K562 (cell line): ENCODE measurements at regions not wholly inside any gene's neighbourhood (a gene's known extent, or its start where the extent isn't known, plus 50 kb on each side); places are given as distances from the start of the nearest gene placed in this dataset.

Experiments used
- ATAC-seq: fragments of 200-7000 bp; cut with Tn5 transposase; 3 replicates; pipeline ENCODE4 v1.9.1; 2020; ENCODE audit warnings: moderate library complexity
- BruUV-seq: library from RNA; stranded (reverse); fragments of 400-500 nt; replicated peaks from 2 replicates; lab custom pipeline; 2021; lab: Mats Ljungman, UMichigan
- CTCF ChIA-PET: fragments of 300-600 bp; formaldehyde crosslinking; extraction: SDS; loops from one replicate; lab custom pipeline; 2021; ENCODE audit warnings: low intra/inter-chr PET ratio; lab: Yijun Ruan, JAX
- POLR2A ChIA-PET: fragments of 300-600, 350-650 bp; sonication (Branson Sonifier 250); formaldehyde crosslinking; extraction: SDS; loops from one replicate; lab custom pipeline; 2021; ENCODE audit warnings: antibody characterized with exemption, inconsistent platforms; lab: Yijun Ruan, JAX
- DNase-seq, 4 experiments: peaks; one replicate each; pipeline versions ENCODE4 v3.0.0 to v3.0.0-alpha.2; 2011 to 2018; ENCODE audit warnings: low spot score in 3 of 4, mixed read lengths in 3 of 4; ENCODE audit errors: extremely low read depth in 1 of 4
- FAIRE-seq: peaks from 2 replicates; lab custom pipeline; 2011; peaks lifted over from hg19 to GRCh38; lab: Jason Lieb, UNC
- H2AFZ ChIP-seq: 2 replicates; pipeline ENCODE4 v1.6.0; 2011; ENCODE audit warnings: low read depth, low read length, control low read depth, inconsistent platforms
- H3K27ac ChIP-seq: fragments of 200-600 bp; 3 replicates; pipeline ENCODE4 v1.8.0; 2011; ENCODE audit warnings: low read depth, mild to moderate bottlenecking, control low read depth, inconsistent platforms, low read length, moderate library complexity, mixed read lengths; ENCODE audit errors: extremely low read depth
- H3K27me3 ChIP-seq, 2 experiments: fragments of 300-600 bp in 1 of 2; 2 replicates in 1 of 2; 3 replicates in 1 of 2; pipeline versions ENCODE4 v1.6.0 to v1.8.0; 2011; ENCODE audit warnings: inconsistent platforms in 2 of 2, low read length in 2 of 2, mild to moderate bottlenecking in 1 of 2, mixed read lengths in 1 of 2, moderate library complexity in 1 of 2; ENCODE audit not compliant: control insufficient read depth in 2 of 2, insufficient read depth in 2 of 2
- H3K36me3 ChIP-seq: fragments of 300-600 bp; 3 replicates; pipeline ENCODE4 v1.8.0; 2011; ENCODE audit warnings: mild to moderate bottlenecking, low read length, inconsistent platforms; ENCODE audit not compliant: control insufficient read depth, insufficient read depth
- H3K4me1 ChIP-seq, 2 experiments: fragments of 200-600 bp in 1 of 2; replicated peaks in 1 of 2; 2 replicates in 1 of 2; 3 replicates in 1 of 2; pipeline versions ENCODE4 v1.5.1 to v1.8.0; 2011; ENCODE audit warnings: inconsistent platforms in 2 of 2, low read length in 2 of 2, mild to moderate bottlenecking in 1 of 2, mixed read lengths in 1 of 2, moderate library complexity in 1 of 2; ENCODE audit not compliant: control insufficient read depth in 2 of 2, insufficient read depth in 2 of 2
- H3K4me2 ChIP-seq: 2 replicates; pipeline ENCODE4 v1.6.1; 2011; ENCODE audit warnings: low read length, control low read depth, inconsistent platforms, mixed read lengths; ENCODE audit not compliant: insufficient read depth
- H3K4me3 ChIP-seq: fragments of 200-600 bp; sonication (generic), shearing (Covaris generic); 2 replicates; pipeline ENCODE4 v1.5.1; 2016; ENCODE audit warnings: control low read depth, inconsistent platforms
- H3K79me2 ChIP-seq: fragments of 200-600 bp; 3 replicates; pipeline ENCODE4 v1.8.0; 2011; ENCODE audit warnings: low read length, inconsistent platforms; ENCODE audit not compliant: control insufficient read depth, insufficient read depth
- H3K9ac ChIP-seq, 2 experiments: 2 replicates each; pipeline versions ENCODE4 v1.6.0 to v1.6.1; 2011; ENCODE audit warnings: low read depth in 2 of 2, low read length in 2 of 2, control low read depth in 1 of 2, inconsistent platforms in 1 of 2, mild to moderate bottlenecking in 1 of 2, mixed read lengths in 1 of 2; ENCODE audit not compliant: insufficient read depth in 1 of 2
- H3K9me1 ChIP-seq: one replicate; pipeline ENCODE4 v1.6.0; 2011; ENCODE audit warnings: inconsistent platforms, mild to moderate bottlenecking, low read length, moderate library complexity; ENCODE audit not compliant: control insufficient read depth, insufficient read depth
- H3K9me3 ChIP-seq: replicated peaks from 2 replicates; pipeline ENCODE4 v1.5.1; 2011; ENCODE audit warnings: low read depth, low read length, inconsistent platforms; ENCODE audit not compliant: control insufficient read depth, insufficient read depth
- H4K20me1 ChIP-seq: replicated peaks from 2 replicates; pipeline ENCODE4 v1.6.1; 2011; ENCODE audit warnings: low read length, inconsistent platforms, mixed read lengths; ENCODE audit not compliant: control insufficient read depth, insufficient read depth
- CBX5 ChIP-seq: IDR thresholded peaks from 2 replicates; pipeline ENCODE4 v1.6.1; 2014; ENCODE audit warnings: low read depth, borderline replicate concordance
- GATAD2B ChIP-seq: fragments of 450-650 bp; IDR thresholded peaks from 2 replicates; pipeline ENCODE4 v1.6.1; 2017; ENCODE audit warnings: mild to moderate bottlenecking, borderline replicate concordance
- HLTF ChIP-seq: fragments of 450-650 bp; IDR thresholded peaks from 2 replicates; pipeline ENCODE4 v1.6.1; 2016
- SAFB2 ChIP-seq: fragments of 200-400 bp; formaldehyde crosslinking; IDR thresholded peaks from 2 replicates; pipeline ENCODE4 v1.6.1; 2018; ENCODE audit warnings: borderline replicate concordance, low read length, low read depth, moderate library complexity; ENCODE audit not compliant: severe bottlenecking
- TFE3 ChIP-seq: fragments of 450-650 bp; formaldehyde crosslinking; IDR thresholded peaks from 2 replicates; pipeline ENCODE4 v1.4.0; 2020; ENCODE audit warnings: mild to moderate bottlenecking, mixed read lengths
- YBX1 ChIP-seq: fragments of 450-650 bp; IDR thresholded peaks from 2 replicates; pipeline ENCODE4 v1.7.1; 2016; ENCODE audit warnings: mild to moderate bottlenecking
- ZNF140 ChIP-seq: fragments of 250-450 bp; sonication (Bioruptor Pico); IDR thresholded peaks from 2 replicates; pipeline ENCODE4 v1.8.0; 2021; ENCODE audit warnings: moderate library complexity, mild to moderate bottlenecking, inconsistent platforms
- ZNF197 ChIP-seq: fragments of 200-800 bp; sonication (Bioruptor generic); IDR thresholded peaks from 2 replicates; pipeline ENCODE4 v1.6.1; 2016; ENCODE audit warnings: low read depth, missing genetic modification characterization, missing compliant biosample characterization
- ZNF518B ChIP-seq: fragments of 250-450 bp; sonication (Bioruptor Pico); IDR thresholded peaks from 2 replicates; pipeline ENCODE4 v1.5.0; 2021; ENCODE audit warnings: mild to moderate bottlenecking, moderate library complexity
- ZNF655 ChIP-seq: fragments of 250-450 bp; sonication (Bioruptor Pico); IDR thresholded peaks from 2 replicates; pipeline ENCODE4 v1.5.0; 2021
- WGBS: fragments of 100-300 bp; shearing (Covaris generic); methylation state at CpG from one replicate; pipeline ENCODE4 v1.1.6; 2016; ENCODE audit warnings: low coverage, mixed read lengths; ENCODE audit not compliant: insufficient coverage; ENCODE audit errors: missing lambda C conversion rate; 5-methylcytosine and 5-hydroxymethylcytosine counted together
- in situ Hi-C: fragments of 300-500 bp; cut with MboI; formaldehyde crosslinking; loops from 4 replicates; pipeline ENCODE4 v1.15.0; 2018; ENCODE audit warnings: inconsistent platforms, mixed read lengths
- intact Hi-C: fragments of 100-400 bp; cut with micrococcal nuclease; formaldehyde crosslinking; loops from 2 replicates; pipeline ENCODE4 v1.14.2; 2022
- TF ChIP-seq, protein P1 (sequence below): sonication (generic); formaldehyde crosslinking; IDR thresholded peaks from 2 replicates; pipeline ENCODE4 v1.8.0; 2022; ENCODE audit warnings: mild to moderate bottlenecking, missing genetic modification reagents
- TF ChIP-seq, protein P2 (sequence below): fragments of 250-450 bp; sonication (Bioruptor Pico); IDR thresholded peaks from 2 replicates; pipeline ENCODE4 v1.8.0; 2022; ENCODE audit warnings: moderate library complexity, mild to moderate bottlenecking, inconsistent platforms

- no peak overlapping the region for H3K4me2 ChIP-seq
- H4K20me1 ChIP-seq = no peaks in the 10 kb centered on the region
- WGBS = 3% methylated on average over 4 of the region's 4 CpGs
- POLR2A ChIA-PET = no interaction called here
- H3K4me1 ChIP-seq = no peaks in the 10 kb centered on the region
- no peak overlapping the region for H3K27ac ChIP-seq
- ATAC-seq = no peak
- in situ Hi-C loops = no loop called here
- BruUV-seq = no TSS peak
- H3K9me1 ChIP-seq = no peaks in the 10 kb centered on the region
- intact Hi-C loops = no loop called here
- H3K27me3 ChIP-seq = no peaks in the 10 kb centered on the region
- no peaks in the 10 kb centered on the region for H3K36me3 ChIP-seq
- no peaks in the 10 kb centered on the region for H3K9me3 ChIP-seq
- no peak overlapping the region for H3K9ac ChIP-seq
- CTCF ChIA-PET = no interaction called here
- H3K79me2 ChIP-seq = no peaks in the 10 kb centered on the region
- DNase-seq = no peak
- H3K4me3 ChIP-seq = no peak overlapping the region
- no peak overlapping the region for H2AFZ ChIP-seq
- no peak for FAIRE-seq
- no peak for TF ChIP-seq ZNF518B (CRISPR knock-in tag)
- TF ChIP-seq, protein P1, sequence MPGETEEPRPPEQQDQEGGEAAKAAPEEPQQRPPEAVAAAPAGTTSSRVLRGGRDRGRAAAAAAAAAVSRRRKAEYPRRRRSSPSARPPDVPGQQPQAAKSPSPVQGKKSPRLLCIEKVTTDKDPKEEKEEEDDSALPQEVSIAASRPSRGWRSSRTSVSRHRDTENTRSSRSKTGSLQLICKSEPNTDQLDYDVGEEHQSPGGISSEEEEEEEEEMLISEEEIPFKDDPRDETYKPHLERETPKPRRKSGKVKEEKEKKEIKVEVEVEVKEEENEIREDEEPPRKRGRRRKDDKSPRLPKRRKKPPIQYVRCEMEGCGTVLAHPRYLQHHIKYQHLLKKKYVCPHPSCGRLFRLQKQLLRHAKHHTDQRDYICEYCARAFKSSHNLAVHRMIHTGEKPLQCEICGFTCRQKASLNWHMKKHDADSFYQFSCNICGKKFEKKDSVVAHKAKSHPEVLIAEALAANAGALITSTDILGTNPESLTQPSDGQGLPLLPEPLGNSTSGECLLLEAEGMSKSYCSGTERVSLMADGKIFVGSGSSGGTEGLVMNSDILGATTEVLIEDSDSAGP (CRISPR knock-in tag) = no peak
- TF ChIP-seq HLTF = no peak
- TF ChIP-seq ZNF140 = no peak
- no peak for TF ChIP-seq ZNF197 (CRISPR knock-in tag)
- no peak for TF ChIP-seq ZNF655 (CRISPR knock-in tag)
- no peak for TF ChIP-seq SAFB2
- TF ChIP-seq GATAD2B = no peak
- no peak for TF ChIP-seq CBX5
- TF ChIP-seq YBX1 = no peak
- TF ChIP-seq TFE3 (CRISPR knock-in tag) = no peak
- TF ChIP-seq, protein P2, sequence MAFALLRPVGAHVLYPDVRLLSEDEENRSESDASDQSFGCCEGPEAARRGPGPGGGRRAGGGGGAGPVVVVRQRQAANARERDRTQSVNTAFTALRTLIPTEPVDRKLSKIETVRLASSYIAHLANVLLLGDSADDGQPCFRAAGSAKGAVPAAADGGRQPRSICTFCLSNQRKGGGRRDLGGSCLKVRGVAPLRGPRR = no peak
These were observed 112.8 kb upstream of the PSMD7 start for GRCh38 chr16:74183601-74184360.
